Brain pericyte (primary cell): ENCODE measurements at regions not wholly inside any gene's neighbourhood (a gene's known extent, or its start where the extent isn't known, plus 50 kb on each side); places are given as distances from the start of the nearest gene placed in this dataset.
"Not testable (repeated sequence)": the region's sequence is repeated elsewhere in the genome, so short reads cannot be mapped to it uniquely, and the experiment has no call there.

Source experiments
- DNase-seq: peaks from one replicate; pipeline ENCODE4 v3.0.0-alpha.2; 2012; ENCODE audit warnings: low read depth, low spot score

DNA sequence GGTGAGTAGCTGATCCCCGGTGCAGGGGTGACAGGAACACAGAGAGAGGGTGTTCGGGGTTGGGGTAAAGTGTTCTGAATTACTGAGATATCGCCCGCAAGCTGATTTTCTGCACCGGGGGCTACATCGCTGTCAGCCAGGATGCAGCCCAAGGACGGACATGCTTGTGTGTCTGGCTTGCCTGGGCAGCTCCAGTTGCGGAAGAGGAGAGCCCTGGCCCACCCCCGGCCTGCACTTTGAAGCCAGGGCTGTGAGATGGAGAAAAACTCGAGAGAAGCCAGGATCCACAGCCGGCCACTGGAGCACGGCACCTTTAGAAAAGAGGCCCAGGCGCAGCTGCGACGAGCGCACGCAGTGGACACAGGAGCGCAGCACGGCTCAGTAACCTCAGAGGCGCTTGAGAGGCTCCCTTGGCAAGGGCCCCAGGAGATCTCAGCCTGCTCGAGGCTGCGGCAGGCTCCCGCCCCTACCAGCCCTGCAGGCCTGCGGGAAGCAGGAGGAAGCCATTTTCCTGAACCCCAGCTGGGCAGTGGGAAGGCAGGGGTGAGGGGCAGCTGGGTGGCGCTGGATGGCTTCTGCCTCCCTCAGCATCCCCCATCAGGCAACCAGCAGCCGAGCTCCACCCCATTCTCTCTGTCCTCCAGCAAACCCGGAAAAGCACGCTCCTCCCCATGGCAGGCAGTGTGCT is 59.2 kb downstream of the C9orf50 start:
- no peak for DNase-seq

DNA sequence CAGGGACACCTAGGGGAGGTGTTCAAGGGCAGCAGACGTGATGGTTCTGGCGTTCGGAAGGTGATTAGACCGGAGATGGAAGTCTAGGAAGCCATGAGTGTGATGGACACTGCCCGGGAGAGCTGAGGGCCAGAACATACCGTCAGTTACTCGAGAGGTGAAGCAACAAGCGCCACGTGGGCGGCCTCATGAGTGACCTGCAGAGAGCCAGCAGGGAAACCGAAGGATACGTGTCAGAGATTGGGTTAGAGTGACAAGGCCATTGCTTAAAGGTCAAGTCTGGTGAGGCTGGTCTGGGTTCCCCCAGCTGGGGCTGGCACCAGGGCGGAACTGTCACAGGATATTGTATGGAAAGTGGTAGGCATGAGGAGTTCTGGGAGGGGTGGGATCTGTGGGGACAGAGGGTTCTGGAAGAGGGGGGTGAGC is 60.0 kb downstream of the C9orf50 start:
- DNase-seq: no peak

DNA sequence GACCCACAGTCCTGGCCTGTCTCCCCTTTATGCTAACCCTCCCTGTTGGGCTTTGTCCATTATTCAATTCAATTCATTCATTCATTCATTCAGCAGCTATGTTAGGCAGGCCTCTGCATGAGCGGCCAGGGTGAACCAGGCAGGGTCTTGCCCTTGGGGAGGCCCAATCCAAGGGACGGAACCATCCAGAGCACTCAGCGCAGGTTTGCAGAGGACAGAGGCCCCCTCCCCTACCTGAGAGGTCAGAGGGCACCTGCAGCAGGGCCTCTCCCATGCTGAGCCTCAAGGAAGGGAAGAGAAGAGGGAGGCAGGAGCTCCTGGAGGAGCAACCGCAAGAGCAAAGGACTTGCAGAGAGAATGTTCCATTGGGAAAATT is 61.4 kb downstream of the C9orf50 start:
- no peak for DNase-seq

GRCh38 chr9:129558551-129559505 is 62.1 kb downstream of the C9orf50 start:
- DNase-seq: no peak

DNA sequence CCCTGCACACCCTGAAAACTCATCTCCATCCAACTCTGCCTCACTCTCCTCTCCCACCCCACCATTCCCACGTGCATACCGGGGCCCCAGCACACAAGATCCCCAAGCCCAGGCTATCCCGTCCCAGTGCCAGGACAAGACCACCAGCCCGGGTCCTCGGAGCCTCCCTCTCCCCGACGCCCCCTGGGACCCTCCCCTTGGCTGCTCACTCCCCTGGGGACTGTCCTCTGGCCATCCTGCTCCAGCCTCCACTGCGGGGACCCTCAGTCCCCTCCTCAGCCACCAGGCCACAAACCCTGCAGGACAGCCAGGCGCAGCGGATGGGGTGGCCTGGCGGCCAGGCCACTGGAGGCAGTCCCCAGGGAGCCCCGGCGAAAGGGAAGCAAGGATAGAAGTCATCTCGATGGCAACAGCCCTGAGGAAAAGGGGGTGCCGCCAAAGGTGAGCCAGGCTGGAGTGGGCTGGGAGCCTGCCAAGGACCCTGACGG is 62.8 kb downstream of the C9orf50 start:
- no peak for DNase-seq

GRCh38 chr9:129557192-129558036 is 63.5 kb downstream of the C9orf50 start:
- peak; percentile 70 for DNase-seq

- no peak for DNase-seq
Measured at GRCh38 chr9:129556491-129557191, 64.3 kb downstream of the C9orf50 start.

- DNase-seq: no peak
Measured at GRCh38 chr9:129555512-129556215, 65.2 kb downstream of the C9orf50 start.

DNA sequence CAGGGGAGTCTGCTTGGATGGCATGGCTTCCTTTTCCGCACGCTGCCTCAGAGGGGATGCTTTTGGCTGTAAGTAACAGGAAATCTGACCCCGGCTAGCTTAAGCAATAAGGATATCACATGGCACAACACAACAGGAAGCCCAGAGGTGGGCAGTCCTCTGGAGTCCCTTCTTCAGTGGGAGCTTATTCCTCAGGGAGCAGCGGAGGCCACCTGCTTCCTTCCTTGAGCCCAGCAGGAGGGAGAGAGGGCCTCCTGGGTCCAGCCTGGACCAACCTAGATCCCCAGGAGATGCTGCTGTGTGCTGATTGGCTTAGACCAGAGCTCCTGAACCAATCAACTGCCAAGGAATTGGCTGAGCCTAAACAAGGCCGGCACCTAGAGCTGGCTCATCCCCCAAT is 66.3 kb downstream of the C9orf50 start:
- no peak for DNase-seq

- no peak for DNase-seq
Measured at GRCh38 chr9:129553277-129553676, 67.6 kb downstream of the C9orf50 start.

DNA sequence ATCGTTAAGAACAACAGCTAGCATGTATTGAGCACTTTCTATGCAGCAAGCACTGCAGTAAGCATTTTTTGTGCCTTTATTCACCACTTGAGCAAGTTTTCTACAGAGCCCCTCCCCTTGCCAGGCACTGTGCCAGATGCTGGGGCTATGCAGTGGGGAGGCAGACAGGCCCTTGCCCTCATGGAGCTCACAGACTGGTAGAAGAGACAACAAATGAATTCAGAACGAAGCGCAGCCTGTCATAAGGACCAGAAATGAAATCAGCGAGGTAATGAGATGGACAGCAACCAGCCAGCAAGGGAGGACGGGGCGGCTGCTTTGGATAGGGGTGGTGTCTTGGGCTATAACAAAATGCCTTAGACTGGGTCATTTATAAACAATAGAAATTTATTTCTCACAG is 68.8 kb downstream of the C9orf50 start:
- DNase-seq: no peak

GRCh38 chr9:129551393-129551973 is 69.4 kb downstream of the C9orf50 start:
- DNase-seq: no peak

GRCh38 chr9:129550977-129551376 is 69.9 kb downstream of the C9orf50 start:
- not testable (repeated sequence) for DNase-seq

- no peak for DNase-seq
Measured at GRCh38 chr9:129550199-129550839, 70.6 kb downstream of the C9orf50 start.

- DNase-seq: no peak
Measured at GRCh38 chr9:129549684-129550083, 71.2 kb downstream of the C9orf50 start.

- DNase-seq: no peak
Measured at GRCh38 chr9:129549139-129549538, 71.8 kb downstream of the C9orf50 start.

GRCh38 chr9:129548571-129549135 is 72.2 kb downstream of the C9orf50 start:
- DNase-seq: no peak

GRCh38 chr9:129547869-129548570 is 72.9 kb downstream of the C9orf50 start:
- no peak for DNase-seq

- DNase-seq: no peak
Measured at GRCh38 chr9:129547063-129547462, 73.8 kb downstream of the C9orf50 start.
